Epithelial cell of esophagus (primary cell): ENCODE measurements at regions not wholly inside any gene's neighbourhood (a gene's known extent, or its start where the extent isn't known, plus 50 kb on each side); places are given as distances from the start of the nearest gene placed in this dataset.
"Not testable (repeated sequence)": the region's sequence is repeated elsewhere in the genome, so short reads cannot be mapped to it uniquely, and the experiment has no call there.

Experiments used
- DNase-seq: peaks from one replicate; pipeline ENCODE4 v3.0.0; 2010; ENCODE audit warnings: low read depth
- H3K4me3 ChIP-seq: 2 replicates; pipeline ENCODE4 v1.5.1; 2011; ENCODE audit warnings: mild to moderate bottlenecking, low read length, control low read depth
- CTCF ChIP-seq: IDR thresholded peaks from 2 replicates; pipeline ENCODE4 v1.5.1; 2011; ENCODE audit warnings: low read depth, mild to moderate bottlenecking, low read length, control low read depth, inconsistent platforms; ENCODE audit not compliant: insufficient read depth; ENCODE audit errors: missing control alignments

GRCh38 chr10:123240776-123241175 lies 86.6 kb downstream of the BUB3 start:
- no peak for DNase-seq
- no peak for TF ChIP-seq CTCF
- H3K4me3 ChIP-seq = no peak overlapping the region

GRCh38 chr10:123241391-123242141 lies 87.4 kb downstream of the BUB3 start:
- DNase-seq = no peak
- no peak for TF ChIP-seq CTCF
- H3K4me3 ChIP-seq = no peak overlapping the region

GRCh38 chr10:123244747-123245146 lies 90.5 kb downstream of the BUB3 start:
- no peak for DNase-seq
- no peak overlapping the region for H3K4me3 ChIP-seq
- no peak for TF ChIP-seq CTCF

GRCh38 chr10:123245264-123245663 lies 91.1 kb downstream of the BUB3 start:
- no peak for DNase-seq
- no peak overlapping the region for H3K4me3 ChIP-seq
- no peak for TF ChIP-seq CTCF

GRCh38 chr10:123249894-123250293 lies 95.7 kb downstream of the BUB3 start:
- no peak for TF ChIP-seq CTCF
- no peak overlapping the region for H3K4me3 ChIP-seq
- no peak for DNase-seq

GRCh38 chr10:123250640-123251039 lies 96.4 kb downstream of the BUB3 start:
- TF ChIP-seq CTCF = no peak
- no peak overlapping the region for H3K4me3 ChIP-seq
- DNase-seq = no peak

GRCh38 chr10:123252779-123253178 lies 98.6 kb downstream of the BUB3 start:
- no peak for DNase-seq
- TF ChIP-seq CTCF = no peak
- no peak overlapping the region for H3K4me3 ChIP-seq

GRCh38 chr10:123254343-123254742 lies 100.1 kb downstream of the BUB3 start:
- not testable (repeated sequence) for DNase-seq, H3K4me3 ChIP-seq
